K562 (cell line): ENCODE measurements at regions not wholly inside any gene's neighbourhood (a gene's known extent, or its start where the extent isn't known, plus 50 kb on each side); places are given as distances from the start of the nearest gene placed in this dataset.

Experiments
- ATAC-seq: fragments of 200-7000 bp; cut with Tn5 transposase; 3 replicates; pipeline ENCODE4 v1.9.1; 2020; ENCODE audit warnings: moderate library complexity
- BruUV-seq: library from RNA; stranded (reverse); fragments of 400-500 nt; replicated peaks from 2 replicates; lab custom pipeline; 2021; lab: Mats Ljungman, UMichigan
- CTCF ChIA-PET: fragments of 300-600 bp; formaldehyde crosslinking; extraction: SDS; loops from one replicate; lab custom pipeline; 2021; ENCODE audit warnings: low intra/inter-chr PET ratio; lab: Yijun Ruan, JAX
- POLR2A ChIA-PET: fragments of 300-600, 350-650 bp; sonication (Branson Sonifier 250); formaldehyde crosslinking; extraction: SDS; loops from one replicate; lab custom pipeline; 2021; ENCODE audit warnings: antibody characterized with exemption, inconsistent platforms; lab: Yijun Ruan, JAX
- DNase-seq, 4 experiments: peaks; one replicate each; pipeline versions ENCODE4 v3.0.0 to v3.0.0-alpha.2; 2011 to 2018; ENCODE audit warnings: low spot score in 3 of 4, mixed read lengths in 3 of 4; ENCODE audit errors: extremely low read depth in 1 of 4
- FAIRE-seq: peaks from 2 replicates; lab custom pipeline; 2011; peaks lifted over from hg19 to GRCh38; lab: Jason Lieb, UNC
- H2AFZ ChIP-seq: 2 replicates; pipeline ENCODE4 v1.6.0; 2011; ENCODE audit warnings: low read depth, low read length, control low read depth, inconsistent platforms
- H3K27ac ChIP-seq: fragments of 200-600 bp; 3 replicates; pipeline ENCODE4 v1.8.0; 2011; ENCODE audit warnings: low read depth, mild to moderate bottlenecking, control low read depth, inconsistent platforms, low read length, moderate library complexity, mixed read lengths; ENCODE audit errors: extremely low read depth
- H3K27me3 ChIP-seq, 2 experiments: fragments of 300-600 bp in 1 of 2; 2 replicates in 1 of 2; 3 replicates in 1 of 2; pipeline versions ENCODE4 v1.6.0 to v1.8.0; 2011; ENCODE audit warnings: inconsistent platforms in 2 of 2, low read length in 2 of 2, mild to moderate bottlenecking in 1 of 2, mixed read lengths in 1 of 2, moderate library complexity in 1 of 2; ENCODE audit not compliant: control insufficient read depth in 2 of 2, insufficient read depth in 2 of 2
- H3K36me3 ChIP-seq: fragments of 300-600 bp; 3 replicates; pipeline ENCODE4 v1.8.0; 2011; ENCODE audit warnings: mild to moderate bottlenecking, low read length, inconsistent platforms; ENCODE audit not compliant: control insufficient read depth, insufficient read depth
- H3K4me1 ChIP-seq, 2 experiments: fragments of 200-600 bp in 1 of 2; replicated peaks in 1 of 2; 2 replicates in 1 of 2; 3 replicates in 1 of 2; pipeline versions ENCODE4 v1.5.1 to v1.8.0; 2011; ENCODE audit warnings: inconsistent platforms in 2 of 2, low read length in 2 of 2, mild to moderate bottlenecking in 1 of 2, mixed read lengths in 1 of 2, moderate library complexity in 1 of 2; ENCODE audit not compliant: control insufficient read depth in 2 of 2, insufficient read depth in 2 of 2
- H3K4me2 ChIP-seq: 2 replicates; pipeline ENCODE4 v1.6.1; 2011; ENCODE audit warnings: low read length, control low read depth, inconsistent platforms, mixed read lengths; ENCODE audit not compliant: insufficient read depth
- H3K4me3 ChIP-seq: fragments of 200-600 bp; sonication (generic), shearing (Covaris generic); 2 replicates; pipeline ENCODE4 v1.5.1; 2016; ENCODE audit warnings: control low read depth, inconsistent platforms
- H3K79me2 ChIP-seq: fragments of 200-600 bp; 3 replicates; pipeline ENCODE4 v1.8.0; 2011; ENCODE audit warnings: low read length, inconsistent platforms; ENCODE audit not compliant: control insufficient read depth, insufficient read depth
- H3K9ac ChIP-seq, 2 experiments: 2 replicates each; pipeline versions ENCODE4 v1.6.0 to v1.6.1; 2011; ENCODE audit warnings: low read depth in 2 of 2, low read length in 2 of 2, control low read depth in 1 of 2, inconsistent platforms in 1 of 2, mild to moderate bottlenecking in 1 of 2, mixed read lengths in 1 of 2; ENCODE audit not compliant: insufficient read depth in 1 of 2
- H3K9me1 ChIP-seq: one replicate; pipeline ENCODE4 v1.6.0; 2011; ENCODE audit warnings: inconsistent platforms, mild to moderate bottlenecking, low read length, moderate library complexity; ENCODE audit not compliant: control insufficient read depth, insufficient read depth
- H3K9me3 ChIP-seq: replicated peaks from 2 replicates; pipeline ENCODE4 v1.5.1; 2011; ENCODE audit warnings: low read depth, low read length, inconsistent platforms; ENCODE audit not compliant: control insufficient read depth, insufficient read depth
- H4K20me1 ChIP-seq: replicated peaks from 2 replicates; pipeline ENCODE4 v1.6.1; 2011; ENCODE audit warnings: low read length, inconsistent platforms, mixed read lengths; ENCODE audit not compliant: control insufficient read depth, insufficient read depth
- CBX3 ChIP-seq, 2 experiments: IDR thresholded peaks; 1 replicate in 1 of 2; 2 replicates in 1 of 2; pipeline ENCODE4 v1.6.1; 2012; ENCODE audit warnings: inconsistent platforms in 2 of 2, low read length in 2 of 2, borderline replicate concordance in 1 of 2, control low read depth in 1 of 2
- ELF4 ChIP-seq: fragments of 450-650 bp; formaldehyde crosslinking; IDR thresholded peaks from 2 replicates; pipeline ENCODE4 v1.4.0; 2022; ENCODE audit warnings: missing genetic modification characterization
- ETS1 ChIP-seq: conservative IDR thresholded peaks from 2 replicates; pipeline ENCODE4 v1.6.1; 2011; ENCODE audit warnings: low read depth, mild to moderate bottlenecking, low read length; ENCODE audit not compliant: control insufficient read depth
- HMG20A ChIP-seq: fragments of 450-650 bp; formaldehyde crosslinking; conservative IDR thresholded peaks from 2 replicates; pipeline ENCODE4 v1.4.0; 2020; ENCODE audit warnings: mild to moderate bottlenecking, mixed read lengths
- KLF13 ChIP-seq: fragments of 450-650 bp; IDR thresholded peaks from 2 replicates; pipeline ENCODE4 v1.6.1; 2016; ENCODE audit warnings: missing genetic modification characterization, low read depth, mild to moderate bottlenecking, missing compliant biosample characterization, moderate library complexity, borderline replicate concordance
- PATZ1 ChIP-seq: fragments of 250-450 bp; sonication (Bioruptor Pico); IDR thresholded peaks from 2 replicates; pipeline ENCODE4 v1.5.0; 2020; ENCODE audit warnings: mild to moderate bottlenecking, borderline replicate concordance
- POLR3A ChIP-seq: IDR thresholded peaks from 2 replicates; pipeline ENCODE4 v1.6.1; 2011; ENCODE audit warnings: borderline replicate concordance, mild to moderate bottlenecking, moderate library complexity; ENCODE audit not compliant: insufficient read length, insufficient read depth; ENCODE audit errors: extremely low read depth
- PTTG1 ChIP-seq: fragments of 450-650 bp; IDR thresholded peaks from 2 replicates; pipeline ENCODE4 v1.6.1; 2016; ENCODE audit warnings: low read depth, mild to moderate bottlenecking, missing genetic modification characterization, missing compliant biosample characterization
- RBFOX2 ChIP-seq: fragments of 200-400 bp; formaldehyde crosslinking; IDR thresholded peaks from 2 replicates; pipeline ENCODE4 v1.6.1; 2017; ENCODE audit warnings: low read depth, mild to moderate bottlenecking, low read length, moderate library complexity
- TAF9B ChIP-seq: fragments of 450-650 bp; IDR thresholded peaks from 2 replicates; pipeline ENCODE4 v1.6.1; 2018; ENCODE audit warnings: mild to moderate bottlenecking; ENCODE audit not compliant: partially characterized antibody
- TARDBP ChIP-seq: fragments of 450-650 bp; IDR thresholded peaks from 2 replicates; pipeline ENCODE4 v1.6.1; 2016
- TRIM28 ChIP-seq: fragments of 450-650 bp; IDR thresholded peaks from 2 replicates; pipeline ENCODE4 v1.6.1; 2017
- U2AF2 ChIP-seq: fragments of 200-400 bp; formaldehyde crosslinking; optimal IDR thresholded peaks from 2 replicates; pipeline ENCODE3; 2017; ENCODE audit warnings: low read depth, mild to moderate bottlenecking, low read length
- ZBTB8A ChIP-seq: fragments of 450-650 bp; IDR thresholded peaks from 2 replicates; pipeline ENCODE4 v1.6.1; 2018; ENCODE audit warnings: mild to moderate bottlenecking, moderate library complexity; ENCODE audit not compliant: partially characterized antibody
- ZNF212 ChIP-seq: fragments of 450-650 bp; formaldehyde crosslinking; IDR thresholded peaks from 2 replicates; pipeline ENCODE4 v1.4.0; 2020; ENCODE audit warnings: mild to moderate bottlenecking
- ZNF239 ChIP-seq: fragments of 250-450 bp; sonication (Bioruptor Pico); IDR thresholded peaks from 2 replicates; pipeline ENCODE4 v1.4.0; 2020; ENCODE audit warnings: mild to moderate bottlenecking
- ZNF280A ChIP-seq: fragments of 450-650 bp; IDR thresholded peaks from 2 replicates; pipeline ENCODE4 v1.6.1; 2018; ENCODE audit warnings: mild to moderate bottlenecking, low read depth; ENCODE audit not compliant: partially characterized antibody
- ZNF354B ChIP-seq: fragments of 250-450 bp; sonication (Bioruptor Pico); IDR thresholded peaks from 2 replicates; pipeline ENCODE4 v1.4.0; 2020
- ZNF699 ChIP-seq: fragments of 250-450 bp; sonication (Bioruptor Pico); IDR thresholded peaks from 2 replicates; pipeline ENCODE4 v1.8.0; 2021; ENCODE audit warnings: mild to moderate bottlenecking, moderate library complexity; ENCODE audit not compliant: insufficient replicate concordance
- ZNF766 ChIP-seq: fragments of 200-800 bp; sonication (Bioruptor generic); conservative IDR thresholded peaks from 2 replicates; pipeline ENCODE4 v1.6.1; 2016; ENCODE audit warnings: missing genetic modification characterization, missing compliant biosample characterization
- WGBS: fragments of 100-300 bp; shearing (Covaris generic); methylation state at CpG from one replicate; pipeline ENCODE4 v1.1.6; 2016; ENCODE audit warnings: low coverage, mixed read lengths; ENCODE audit not compliant: insufficient coverage; ENCODE audit errors: missing lambda C conversion rate; 5-methylcytosine and 5-hydroxymethylcytosine counted together
- in situ Hi-C: fragments of 300-500 bp; cut with MboI; formaldehyde crosslinking; loops from 4 replicates; pipeline ENCODE4 v1.15.0; 2018; ENCODE audit warnings: inconsistent platforms, mixed read lengths
- intact Hi-C: fragments of 100-400 bp; cut with micrococcal nuclease; formaldehyde crosslinking; loops from 2 replicates; pipeline ENCODE4 v1.14.2; 2022

GRCh38 chr14:106109337-106109736 lies 583.0 kb downstream of the TMEM121 start:
- ChIA-PET POLR2A (no interaction called here), CTCF (no interaction called here)
- no peaks in the 10 kb centered on the region for H3K4me1 ChIP-seq
- WGBS, result no CpG with 5 or more reads among the region's 1 CpG
- H3K27me3 ChIP-seq, result no peaks in the 10 kb centered on the region
- H4K20me1 ChIP-seq, result no peaks in the 10 kb centered on the region
- in situ Hi-C loops, result no loop called here
- no peaks in the 10 kb centered on the region for H3K79me2 ChIP-seq
- no TSS peak for BruUV-seq
- ATAC-seq (no peak), FAIRE-seq (no peak), DNase-seq (no peak)
- no peak overlapping the region for H3K9ac ChIP-seq
- H3K27ac ChIP-seq, result no peak overlapping the region
- H3K9me1 ChIP-seq, result no peaks in the 10 kb centered on the region
- no peak overlapping the region for H2AFZ ChIP-seq
- no peaks in the 10 kb centered on the region for H3K36me3 ChIP-seq
- intact Hi-C loops, result no loop called here
- H3K4me3 ChIP-seq, result no peak overlapping the region
- TF ChIP-seq HMG20A (CRISPR knock-in tag) (no peak), CBX3 (IDR thresholded peaks at IDR 0.05; ENCODE audit: borderline replicate concordance in 1 of 2, low read length in 2 of 2) (no peak), TAF9B (no peak), KLF13 (no peak), PTTG1 (tag) (no peak), ZNF280A (no peak), TARDBP (no peak), ZNF354B (CRISPR knock-in tag) (no peak), ZNF699 (CRISPR knock-in tag) (no peak), U2AF2 (no peak), ZBTB8A (no peak), RBFOX2 (no peak), POLR3A (no peak), ELF4 (no peak), ZNF212 (no peak), PATZ1 (no peak), ETS1 (no peak), TRIM28 (no peak), ZNF766 (CRISPR knock-in tag) (no peak), ZNF239 (no peak)
- no peak overlapping the region for H3K4me2 ChIP-seq
- no peaks in the 10 kb centered on the region for H3K9me3 ChIP-seq
